Activated CD4-positive, alpha-beta T cell treated with anti-CD3 and anti-CD28 coated beads for 36 hours (primary cell): ENCODE measurements at regions not wholly inside any gene's neighbourhood (a gene's known extent, or its start where the extent isn't known, plus 50 kb on each side); places are given as distances from the start of the nearest gene placed in this dataset.

Experiments
- ATAC-seq: fragments of 200-7000 bp; cut with Tn5 transposase; one replicate; pipeline ENCODE4 v1.10.0; 2021; ENCODE audit warnings: mild to moderate bottlenecking, moderate library complexity
- CTCF ChIA-PET: fragments of 350-600 bp; sonication (Branson Sonifier 250); formaldehyde crosslinking; loops from one replicate; lab custom pipeline; 2021; ENCODE audit warnings: antibody characterized with exemption; lab: Charles Lee
- POLR2A ChIA-PET: fragments of 350-600 bp; sonication (Branson Sonifier 250); formaldehyde crosslinking; loops from one replicate; lab custom pipeline; 2021; ENCODE audit warnings: antibody characterized with exemption, inconsistent platforms; lab: Charles Lee
- DNase-seq: peaks from one replicate; pipeline ENCODE4 v3.0.0-alpha.2; 2020
- H3K27ac Mint-ChIP-seq: one replicate; pipeline ENCODE4 v1.8.0; 2021; ENCODE audit warnings: mixed read lengths
- H3K27me3 Mint-ChIP-seq: one replicate; pipeline ENCODE4 v1.8.0; 2021; ENCODE audit warnings: mixed read lengths
- H3K36me3 Mint-ChIP-seq: one replicate; pipeline ENCODE4 v1.8.0; 2021; ENCODE audit warnings: low read depth, mixed read lengths
- H3K4me1 Mint-ChIP-seq: one replicate; pipeline ENCODE4 v1.8.0; 2021; ENCODE audit warnings: mixed read lengths
- H3K4me3 Mint-ChIP-seq: one replicate; pipeline ENCODE4 v1.8.0; 2021; ENCODE audit warnings: mild to moderate bottlenecking, moderate library complexity, mixed read lengths
- H3K9me3 Mint-ChIP-seq: one replicate; pipeline ENCODE4 v1.8.0; 2021; ENCODE audit warnings: low read depth, mixed read lengths
- intact Hi-C, 2 experiments: fragments of 100-400 bp; cut with DNase I in 1 of 2; cut with micrococcal nuclease in 1 of 2; formaldehyde crosslinking; loops; one replicate each; pipeline versions ENCODE4 v1.14.2 to v1.15.1; 2022 to 2024; cut with DNase I, micrococcal nuclease

GRCh38 chr21:25323356-25323949 is 283.8 kb downstream of the MRPL39 start:
- no peaks in the 10 kb centered on the region for H3K4me1 Mint-ChIP-seq
- ATAC-seq (no peak), DNase-seq (no peak)
- POLR2A ChIA-PET, result no interaction called here
- intact Hi-C loops, result no loop called here
- H3K27ac Mint-ChIP-seq, result no peak overlapping the region
- H3K27me3 Mint-ChIP-seq, result peaks cover 9% of the 10 kb centered on the region
- H3K4me3 Mint-ChIP-seq, result no peak overlapping the region
- CTCF ChIA-PET, result interaction anchor here (0.6 to 0.7 kb wide), 3 partner anchors 29 to 1051 kb away, joined by 3 read pairs; no protein-coding TSS in a partner anchor
- H3K9me3 Mint-ChIP-seq, result no peaks in the 10 kb centered on the region
- no peaks in the 10 kb centered on the region for H3K36me3 Mint-ChIP-seq

- Mint-ChIP-seq H3K9me3 (peaks cover under 1% of the 10 kb centered on the region), H3K36me3 (no peaks in the 10 kb centered on the region), H3K27ac (no peak overlapping the region), H3K4me3 (no peak overlapping the region), H3K4me1 (no peaks in the 10 kb centered on the region), H3K27me3 (peaks cover 2% of the 10 kb centered on the region)
- DNase-seq, result no peak
- POLR2A ChIA-PET, result no interaction called here
- intact Hi-C loops, result no loop called here
- ATAC-seq, result no peak
- CTCF ChIA-PET, result interaction anchor here (0.6 to 1.6 kb wide), 2 partner anchors 37 to 1226 kb away, joined by 3 read pairs; no protein-coding TSS in a partner anchor
These were observed 293.0 kb downstream of the MRPL39 start for GRCh38 chr21:25314247-25314646.

- H3K36me3 Mint-ChIP-seq, result no peaks in the 10 kb centered on the region
- DNase-seq (no peak), ATAC-seq (no peak)
- H3K27me3 Mint-ChIP-seq, result peaks cover 2% of the 10 kb centered on the region
- H3K9me3 Mint-ChIP-seq, result peaks cover 4% of the 10 kb centered on the region
- no peak overlapping the region for H3K4me3 Mint-ChIP-seq
- H3K27ac Mint-ChIP-seq, result no peak overlapping the region
- ChIA-PET POLR2A (no interaction called here), CTCF (interaction anchor here (0.6 kb wide), 1 partner anchor 1226 kb away, joined by 3 read pairs; no protein-coding TSS in a partner anchor)
- no peaks in the 10 kb centered on the region for H3K4me1 Mint-ChIP-seq
- intact Hi-C loops, result no loop called here
These were observed 293.5 kb downstream of the MRPL39 start for GRCh38 chr21:25313829-25314228.

DNA sequence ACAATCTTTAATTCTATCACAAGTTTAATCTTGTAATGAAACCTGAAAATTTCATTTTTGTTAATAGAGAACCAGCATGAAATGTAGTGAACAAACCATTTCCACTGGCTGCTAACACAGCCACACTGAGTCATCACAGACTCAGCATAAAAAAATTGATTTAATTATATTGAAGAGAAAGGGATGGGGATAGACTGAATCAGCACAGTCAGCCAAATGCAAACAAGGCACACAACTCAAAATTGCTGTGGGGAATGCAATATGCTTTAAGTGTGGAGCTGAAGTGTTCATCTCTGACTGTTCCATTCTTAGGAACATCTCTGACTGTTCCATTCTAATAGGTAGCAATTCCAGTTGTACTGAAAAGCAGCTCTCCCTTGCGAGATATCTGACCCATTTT is 299.8 kb downstream of the MRPL39 start:
- DNase-seq (no peak), ATAC-seq (no peak)
- Mint-ChIP-seq H3K27me3 (peaks cover 1% of the 10 kb centered on the region), H3K4me3 (no peak overlapping the region), H3K36me3 (no peaks in the 10 kb centered on the region), H3K9me3 (peaks cover 4% of the 10 kb centered on the region), H3K4me1 (no peaks in the 10 kb centered on the region), H3K27ac (no peak overlapping the region)
- intact Hi-C loops, result loop anchor here in 1 of 2 experiments (5.0 kb wide), 1 partner anchor 45 kb away; no protein-coding TSS in a partner anchor
- ChIA-PET POLR2A (no interaction called here), CTCF (no interaction called here)

DNA sequence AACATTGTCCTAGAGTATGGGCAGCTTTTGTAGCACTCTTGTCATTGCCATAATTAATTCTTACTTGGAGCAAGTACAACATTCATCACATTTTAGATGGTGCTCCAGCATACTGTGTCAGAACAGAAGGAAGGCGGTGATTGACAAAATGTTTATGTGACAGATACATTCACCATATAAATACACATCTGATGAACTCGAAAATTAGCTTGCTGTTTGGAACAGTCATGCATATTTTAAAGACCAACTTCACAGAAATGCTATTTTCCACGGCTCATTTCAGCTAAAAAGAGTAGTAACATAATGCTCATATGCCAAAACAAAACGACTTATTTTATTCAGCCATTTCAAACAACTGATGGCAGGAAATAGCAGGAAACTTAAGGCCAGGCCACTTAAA is 302.7 kb downstream of the MRPL39 start:
- H3K4me3 Mint-ChIP-seq, result no peak overlapping the region
- CTCF ChIA-PET, result interaction anchor here (0.6 kb wide), 1 partner anchor 1627 kb away, joined by 3 read pairs; no protein-coding TSS in a partner anchor
- H3K36me3 Mint-ChIP-seq, result no peaks in the 10 kb centered on the region
- H3K27ac Mint-ChIP-seq, result no peak overlapping the region
- POLR2A ChIA-PET, result no interaction called here
- peaks cover 4% of the 10 kb centered on the region for H3K9me3 Mint-ChIP-seq
- DNase-seq, result no peak
- H3K27me3 Mint-ChIP-seq, result peaks cover 1% of the 10 kb centered on the region
- intact Hi-C loops, result loop anchor here in 1 of 2 experiments (5.0 kb wide), 1 partner anchor 48 kb away; no protein-coding TSS in a partner anchor
- no peak for ATAC-seq
- H3K4me1 Mint-ChIP-seq, result no peaks in the 10 kb centered on the region

DNA sequence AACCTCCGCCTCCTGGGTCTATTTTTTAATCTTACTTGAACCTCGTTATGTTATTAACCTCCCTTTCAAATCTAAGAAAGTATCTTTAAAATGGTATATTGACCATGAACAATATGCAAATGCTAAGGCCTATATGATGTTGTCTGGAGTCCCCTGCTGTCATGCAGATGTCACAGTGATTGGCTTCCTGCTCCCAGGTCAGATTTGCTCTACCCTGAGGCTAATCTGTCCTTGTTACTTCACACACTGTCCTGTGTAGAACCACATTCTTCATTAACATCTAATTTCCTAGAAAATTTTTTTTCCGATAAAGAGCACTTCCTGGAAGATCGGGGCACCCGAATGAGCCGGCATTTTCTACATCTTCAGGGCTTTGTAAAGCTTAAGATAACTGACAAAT is 306.6 kb downstream of the MRPL39 start:
- intact Hi-C loops, result no loop called here
- Mint-ChIP-seq H3K27ac (no peak overlapping the region), H3K27me3 (peaks cover 2% of the 10 kb centered on the region), H3K4me3 (no peak overlapping the region), H3K9me3 (no peaks in the 10 kb centered on the region), H3K36me3 (no peaks in the 10 kb centered on the region), H3K4me1 (peaks cover 5% of the 10 kb centered on the region)
- ChIA-PET POLR2A (no interaction called here), CTCF (no interaction called here)
- ATAC-seq (no peak), DNase-seq (no peak)

DNA sequence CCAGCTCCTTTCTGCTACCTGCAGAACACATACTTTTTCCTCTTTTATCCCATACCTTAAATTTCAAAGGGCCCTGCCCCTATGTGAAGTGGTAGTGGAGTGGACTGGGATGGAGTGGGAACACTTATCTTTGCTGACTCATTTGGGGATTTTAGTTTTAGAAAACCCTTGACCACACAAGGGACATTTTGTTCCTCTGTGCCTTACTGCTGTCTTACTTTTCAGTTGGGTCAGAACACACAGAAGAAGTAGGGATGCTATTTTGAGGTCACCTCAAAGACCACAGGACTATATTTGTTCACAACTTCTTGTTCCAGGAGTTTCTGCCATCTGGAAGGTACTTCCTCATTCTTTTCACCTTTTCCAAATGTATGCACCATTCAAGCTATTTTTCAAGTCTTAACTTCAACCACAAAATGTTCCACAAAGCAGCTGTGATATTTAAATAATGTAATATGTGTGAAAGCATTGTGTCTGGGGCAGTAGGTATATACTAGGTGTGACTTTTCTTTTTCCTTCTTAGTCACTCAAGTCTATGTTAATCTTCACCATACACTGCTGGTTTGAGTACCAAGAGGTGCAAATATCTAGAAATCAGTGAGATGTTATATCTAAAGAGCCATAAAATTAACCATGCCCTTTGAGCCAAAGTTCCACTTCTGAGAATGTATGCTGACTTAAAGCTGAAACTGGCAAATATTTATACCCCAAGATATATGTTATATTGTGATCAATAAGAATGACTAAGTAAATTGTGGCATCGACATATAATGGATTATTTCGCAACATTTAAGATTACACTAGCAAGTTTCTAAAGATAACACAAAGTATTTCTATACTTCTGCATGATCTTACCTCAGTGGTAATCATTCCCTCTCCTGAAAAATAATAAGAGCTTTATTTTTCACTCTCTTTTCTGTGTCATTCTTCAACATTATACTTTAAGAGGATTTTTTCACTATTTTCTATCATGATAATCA is 308.5 kb downstream of the MRPL39 start:
- DNase-seq (no peak), ATAC-seq (peak; percentile 30)
- H3K36me3 Mint-ChIP-seq, result no peaks in the 10 kb centered on the region
- no peak overlapping the region for H3K27ac Mint-ChIP-seq
- no peak overlapping the region for H3K4me3 Mint-ChIP-seq
- no peaks in the 10 kb centered on the region for H3K9me3 Mint-ChIP-seq
- ChIA-PET POLR2A (no interaction called here), CTCF (no interaction called here)
- intact Hi-C loops, result no loop called here
- peaks cover 4% of the 10 kb centered on the region for H3K27me3 Mint-ChIP-seq
- H3K4me1 Mint-ChIP-seq, result peaks cover 5% of the 10 kb centered on the region

- intact Hi-C loops, result no loop called here
- no peak for DNase-seq
- Mint-ChIP-seq H3K36me3 (no peaks in the 10 kb centered on the region), H3K4me1 (peaks cover 5% of the 10 kb centered on the region), H3K27me3 (peaks cover 8% of the 10 kb centered on the region), H3K4me3 (no peak overlapping the region), H3K27ac (no peak overlapping the region), H3K9me3 (no peaks in the 10 kb centered on the region)
- CTCF ChIA-PET, result interaction anchor here (0.6 kb wide), 1 partner anchor 43 kb away, joined by 3 read pairs; no protein-coding TSS in a partner anchor
- POLR2A ChIA-PET, result no interaction called here
- ATAC-seq, result no peak
These were observed 310.2 kb downstream of the MRPL39 start for GRCh38 chr21:25297117-25297516.

GRCh38 chr21:25296252-25296651 is 311.0 kb downstream of the MRPL39 start:
- intact Hi-C loops, result no loop called here
- ATAC-seq (no peak), DNase-seq (no peak)
- H3K4me3 Mint-ChIP-seq, result no peak overlapping the region
- H3K9me3 Mint-ChIP-seq, result no peaks in the 10 kb centered on the region
- peaks cover 5% of the 10 kb centered on the region for H3K4me1 Mint-ChIP-seq
- H3K27ac Mint-ChIP-seq, result no peak overlapping the region
- ChIA-PET CTCF (interaction anchor here (0.5 kb wide), 1 partner anchor 19 kb away, joined by 3 read pairs; no protein-coding TSS in a partner anchor), POLR2A (no interaction called here)
- no peaks in the 10 kb centered on the region for H3K36me3 Mint-ChIP-seq
- peaks cover 8% of the 10 kb centered on the region for H3K27me3 Mint-ChIP-seq

DNA sequence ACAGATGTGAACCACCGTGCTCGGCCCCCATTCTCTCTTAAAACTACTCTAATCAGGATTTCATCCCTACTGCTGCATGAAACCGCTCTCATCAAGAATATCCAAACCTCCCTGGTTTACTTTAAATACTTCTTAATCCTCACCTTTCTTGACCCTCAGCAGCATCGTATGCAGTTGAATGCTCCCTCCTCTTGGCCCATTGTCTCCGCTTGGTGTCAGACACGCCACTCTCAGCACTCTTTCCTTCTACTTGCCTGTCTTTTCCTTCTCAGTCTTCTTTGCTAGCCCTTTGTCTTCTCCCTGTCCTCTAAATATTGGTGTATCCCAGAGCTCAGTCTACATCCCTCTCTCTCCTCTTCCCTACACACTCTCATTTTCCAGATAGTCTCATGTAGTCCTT is 314.9 kb downstream of the MRPL39 start:
- CTCF ChIA-PET, result interaction anchor here (2.2 kb wide), 1 partner anchor 9 kb away, joined by 7 read pairs; no protein-coding TSS in a partner anchor
- H3K4me1 Mint-ChIP-seq, result no peaks in the 10 kb centered on the region

DNA sequence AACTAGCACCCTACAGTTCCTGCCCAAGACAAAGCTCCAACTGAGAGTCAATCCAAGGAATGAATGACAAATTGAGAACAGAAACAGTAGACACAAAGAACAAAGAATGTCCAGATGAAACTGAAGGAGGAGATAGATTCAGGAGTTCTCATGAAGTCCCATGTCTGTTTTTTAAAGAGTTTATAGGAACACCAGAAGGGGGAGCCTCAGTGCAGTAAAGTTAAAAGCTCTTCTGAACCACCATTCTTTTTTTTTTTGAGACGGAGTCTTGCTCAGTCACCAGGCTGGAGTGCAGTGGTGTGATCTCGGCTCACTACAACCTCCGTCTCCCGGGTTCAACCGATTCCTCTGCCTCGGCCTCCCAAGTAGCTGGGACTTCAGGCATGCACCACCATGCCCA is 323.6 kb downstream of the MRPL39 start:
- ATAC-seq, result peak; percentile 49

More for the DNA sequence above, 314.9 kb downstream of the MRPL39 start:
- ATAC-seq (no peak), DNase-seq (no peak)
- Mint-ChIP-seq H3K4me3 (no peak overlapping the region), H3K27me3 (peaks cover 7% of the 10 kb centered on the region), H3K36me3 (no peaks in the 10 kb centered on the region), H3K27ac (no peak overlapping the region), H3K9me3 (no peaks in the 10 kb centered on the region)
- intact Hi-C loops, result no loop called here
- POLR2A ChIA-PET, result no interaction called here

More for the DNA sequence above, 323.6 kb downstream of the MRPL39 start:
- Mint-ChIP-seq H3K27me3 (peaks cover 4% of the 10 kb centered on the region), H3K36me3 (no peaks in the 10 kb centered on the region), H3K4me3 (no peak overlapping the region), H3K27ac (no peak overlapping the region), H3K4me1 (no peaks in the 10 kb centered on the region), H3K9me3 (no peaks in the 10 kb centered on the region)
- peak; percentile 5 for DNase-seq
- ChIA-PET POLR2A (no interaction called here), CTCF (interaction anchor here (0.7 to 2.8 kb wide), 6 partner anchors 8 to 123 kb away, joined by 3 to 32 read pairs (median 6); no protein-coding TSS in a partner anchor)
- intact Hi-C loops, result loop anchor here (1.0 kb wide), 1 partner anchor 103 kb away; no protein-coding TSS in a partner anchor
